ENCODE measurements at regions not wholly inside any gene's neighbourhood (a gene's known extent, or its start where the extent isn't known, plus 50 kb on each side); places are given as distances from the start of the nearest gene placed in this dataset.

DNA sequence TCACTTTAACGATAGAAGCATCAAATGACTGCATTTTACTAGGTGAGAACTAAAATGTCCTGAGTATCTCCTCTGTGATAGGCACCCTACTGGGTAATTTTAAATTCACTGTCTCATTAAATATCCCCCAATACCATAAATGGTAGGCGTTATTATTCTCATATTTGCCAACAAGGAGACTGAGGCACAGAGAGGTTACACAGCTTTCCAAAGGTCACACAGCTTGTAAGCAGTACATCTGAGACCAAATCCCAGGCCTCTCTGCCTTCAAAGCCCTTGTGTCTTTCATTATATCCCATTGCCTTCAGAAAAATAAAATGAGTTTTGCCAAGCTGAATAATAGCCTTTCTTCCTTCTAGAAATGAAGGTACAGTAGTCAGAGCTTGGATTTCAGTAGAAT, 502.6 kb downstream of the HAPSTR1 start:
- H3K27me3 ChIP-seq (ENCODE audit: control insufficient read depth, insufficient read depth, low read length) = peaks cover 25% of the 10 kb centered on the region
- in situ Hi-C loops (cut with HindIII; ENCODE audit: low pct_unique_long_range_greater_than_20kb, low sequenced_read_pairs) = no loop called here
- no TSS peak for BruUV-seq (replicated peaks)

GRCh38 chr16:9594946-9595345, 503.5 kb downstream of the HAPSTR1 start:
- no TSS peak for BruUV-seq (replicated peaks)
- in situ Hi-C loops (cut with HindIII; ENCODE audit: low pct_unique_long_range_greater_than_20kb, low sequenced_read_pairs) = no loop called here

More for the DNA sequence above, 502.6 kb downstream of the HAPSTR1 start:
- no peak for TF ChIP-seq SIN3A (IDR thresholded peaks at IDR 0.05; ENCODE audit: borderline replicate concordance, insufficient read depth, low read depth, low read length)
- TF ChIP-seq, protein P1, sequence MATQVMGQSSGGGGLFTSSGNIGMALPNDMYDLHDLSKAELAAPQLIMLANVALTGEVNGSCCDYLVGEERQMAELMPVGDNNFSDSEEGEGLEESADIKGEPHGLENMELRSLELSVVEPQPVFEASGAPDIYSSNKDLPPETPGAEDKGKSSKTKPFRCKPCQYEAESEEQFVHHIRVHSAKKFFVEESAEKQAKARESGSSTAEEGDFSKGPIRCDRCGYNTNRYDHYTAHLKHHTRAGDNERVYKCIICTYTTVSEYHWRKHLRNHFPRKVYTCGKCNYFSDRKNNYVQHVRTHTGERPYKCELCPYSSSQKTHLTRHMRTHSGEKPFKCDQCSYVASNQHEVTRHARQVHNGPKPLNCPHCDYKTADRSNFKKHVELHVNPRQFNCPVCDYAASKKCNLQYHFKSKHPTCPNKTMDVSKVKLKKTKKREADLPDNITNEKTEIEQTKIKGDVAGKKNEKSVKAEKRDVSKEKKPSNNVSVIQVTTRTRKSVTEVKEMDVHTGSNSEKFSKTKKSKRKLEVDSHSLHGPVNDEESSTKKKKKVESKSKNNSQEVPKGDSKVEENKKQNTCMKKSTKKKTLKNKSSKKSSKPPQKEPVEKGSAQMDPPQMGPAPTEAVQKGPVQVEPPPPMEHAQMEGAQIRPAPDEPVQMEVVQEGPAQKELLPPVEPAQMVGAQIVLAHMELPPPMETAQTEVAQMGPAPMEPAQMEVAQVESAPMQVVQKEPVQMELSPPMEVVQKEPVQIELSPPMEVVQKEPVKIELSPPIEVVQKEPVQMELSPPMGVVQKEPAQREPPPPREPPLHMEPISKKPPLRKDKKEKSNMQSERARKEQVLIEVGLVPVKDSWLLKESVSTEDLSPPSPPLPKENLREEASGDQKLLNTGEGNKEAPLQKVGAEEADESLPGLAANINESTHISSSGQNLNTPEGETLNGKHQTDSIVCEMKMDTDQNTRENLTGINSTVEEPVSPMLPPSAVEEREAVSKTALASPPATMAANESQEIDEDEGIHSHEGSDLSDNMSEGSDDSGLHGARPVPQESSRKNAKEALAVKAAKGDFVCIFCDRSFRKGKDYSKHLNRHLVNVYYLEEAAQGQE (IDR thresholded peaks at IDR 0.05; ENCODE audit: insufficient read depth in 1 of 2, low read depth in 2 of 2, low read length in 1 of 2) = no peak
- TF ChIP-seq, protein P2, sequence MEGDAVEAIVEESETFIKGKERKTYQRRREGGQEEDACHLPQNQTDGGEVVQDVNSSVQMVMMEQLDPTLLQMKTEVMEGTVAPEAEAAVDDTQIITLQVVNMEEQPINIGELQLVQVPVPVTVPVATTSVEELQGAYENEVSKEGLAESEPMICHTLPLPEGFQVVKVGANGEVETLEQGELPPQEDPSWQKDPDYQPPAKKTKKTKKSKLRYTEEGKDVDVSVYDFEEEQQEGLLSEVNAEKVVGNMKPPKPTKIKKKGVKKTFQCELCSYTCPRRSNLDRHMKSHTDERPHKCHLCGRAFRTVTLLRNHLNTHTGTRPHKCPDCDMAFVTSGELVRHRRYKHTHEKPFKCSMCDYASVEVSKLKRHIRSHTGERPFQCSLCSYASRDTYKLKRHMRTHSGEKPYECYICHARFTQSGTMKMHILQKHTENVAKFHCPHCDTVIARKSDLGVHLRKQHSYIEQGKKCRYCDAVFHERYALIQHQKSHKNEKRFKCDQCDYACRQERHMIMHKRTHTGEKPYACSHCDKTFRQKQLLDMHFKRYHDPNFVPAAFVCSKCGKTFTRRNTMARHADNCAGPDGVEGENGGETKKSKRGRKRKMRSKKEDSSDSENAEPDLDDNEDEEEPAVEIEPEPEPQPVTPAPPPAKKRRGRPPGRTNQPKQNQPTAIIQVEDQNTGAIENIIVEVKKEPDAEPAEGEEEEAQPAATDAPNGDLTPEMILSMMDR (IDR thresholded peaks at IDR 0.05) = no peak
- TF ChIP-seq POLR2AphosphoS5 (IDR thresholded peaks at IDR 0.05; ENCODE audit: low read depth, low read length) = no peak
- no peak for TF ChIP-seq TCF7L2 (IDR thresholded peaks at IDR 0.05; ENCODE audit: low read depth, low read length)
- POLR2A ChIA-PET = no interaction called here
- Histone ChIP-seq H3K9me3 (ENCODE audit: control insufficient read depth, insufficient read depth, low read depth, low read length) (no peaks in the 10 kb centered on the region), H3K4me3 (ENCODE audit: low read depth in 2 of 2, low read length in 2 of 2) (no peak overlapping the region), H3K4me1 (ENCODE audit: control insufficient read depth, insufficient read depth, low read length) (no peaks in the 10 kb centered on the region), H3K36me3 (ENCODE audit: control insufficient read depth, insufficient read depth, low read length) (no peaks in the 10 kb centered on the region), H3K27ac (ENCODE audit: low read length) (no peak overlapping the region)
- DNase-seq (ENCODE audit: low read depth, low spot score) = no peak
- intact Hi-C loops (cut with micrococcal nuclease; ENCODE audit: unreplicated experiment) = no loop called here
- CTCF ChIA-PET = no interaction called here
- no peak for ATAC-seq

More at GRCh38 chr16:9594946-9595345, 503.5 kb downstream of the HAPSTR1 start:
- Histone ChIP-seq H3K4me1 (ENCODE audit: control insufficient read depth, insufficient read depth, low read length) (no peaks in the 10 kb centered on the region), H3K27me3 (ENCODE audit: control insufficient read depth, insufficient read depth, low read length) (peaks cover 25% of the 10 kb centered on the region), H3K36me3 (ENCODE audit: control insufficient read depth, insufficient read depth, low read length) (no peaks in the 10 kb centered on the region), H3K27ac (ENCODE audit: low read length) (no peak overlapping the region), H3K4me3 (ENCODE audit: low read depth in 2 of 2, low read length in 2 of 2) (no peak overlapping the region), H3K9me3 (ENCODE audit: control insufficient read depth, insufficient read depth, low read depth, low read length) (no peaks in the 10 kb centered on the region)
- ChIA-PET CTCF (no interaction called here), POLR2A (no interaction called here)
- TF ChIP-seq POLR2AphosphoS5 (IDR thresholded peaks at IDR 0.05; ENCODE audit: low read depth, low read length) = no peak
- TF ChIP-seq, protein P2 (IDR thresholded peaks at IDR 0.05) = no peak
- TF ChIP-seq, protein P1 (IDR thresholded peaks at IDR 0.05; ENCODE audit: insufficient read depth in 1 of 2, low read depth in 2 of 2, low read length in 1 of 2) = no peak
- no peak for TF ChIP-seq SIN3A (IDR thresholded peaks at IDR 0.05; ENCODE audit: borderline replicate concordance, insufficient read depth, low read depth, low read length)
- no peak for TF ChIP-seq TCF7L2 (IDR thresholded peaks at IDR 0.05; ENCODE audit: low read depth, low read length)
- intact Hi-C loops (cut with micrococcal nuclease; ENCODE audit: unreplicated experiment) = no loop called here
- DNase-seq (ENCODE audit: low read depth, low spot score) = no peak
- ATAC-seq = no peak
